TTC549 (cell line): ENCODE measurements at regions not wholly inside any gene's neighbourhood (a gene's known extent, or its start where the extent isn't known, plus 50 kb on each side); places are given as distances from the start of the nearest gene placed in this dataset.

Experiments
- FAIRE-seq: peaks from 2 replicates; lab custom pipeline; 2012; peaks lifted over from hg19 to GRCh38; lab: Jason Lieb, UNC

DNA sequence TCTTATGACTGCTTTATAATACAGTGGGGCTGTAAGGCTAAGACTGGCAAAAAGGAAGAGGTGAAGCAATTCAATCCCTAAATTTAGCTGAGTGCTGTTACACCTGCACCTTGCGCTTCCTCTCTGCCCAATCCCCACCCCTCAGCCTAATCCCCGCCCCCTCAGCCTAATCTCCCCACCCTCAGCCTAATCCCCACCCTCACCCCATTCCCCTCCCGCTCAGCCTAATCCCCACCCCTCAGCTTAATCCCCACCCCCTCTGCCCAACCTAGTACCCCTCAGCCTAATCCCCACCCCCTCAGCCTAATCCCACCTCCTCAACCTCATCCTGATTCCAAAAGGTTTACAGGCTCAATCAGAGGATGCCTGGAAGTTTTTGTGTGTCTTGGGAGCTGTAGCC, 155.5 kb downstream of the PMP22 start:
- no peak for FAIRE-seq

DNA sequence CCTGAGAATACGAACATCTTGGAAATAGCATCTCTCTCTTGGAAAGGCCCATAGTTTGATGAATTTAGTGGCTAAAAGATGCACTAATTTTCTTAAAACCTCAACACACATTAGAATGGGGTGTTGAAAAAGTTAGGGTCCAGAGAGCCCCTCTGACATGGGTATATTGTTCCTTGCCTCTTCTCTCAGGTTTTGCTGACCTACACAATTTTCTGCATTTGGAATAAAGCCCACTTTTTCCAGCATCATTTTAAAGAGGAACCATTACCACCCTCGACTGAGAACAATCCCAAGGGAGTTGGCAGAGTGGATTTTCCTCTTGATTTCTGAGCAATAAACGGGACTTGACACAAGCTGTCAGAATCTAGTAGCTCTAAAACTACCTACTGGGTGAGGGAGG, 156.1 kb downstream of the PMP22 start:
- FAIRE-seq = no peak

DNA sequence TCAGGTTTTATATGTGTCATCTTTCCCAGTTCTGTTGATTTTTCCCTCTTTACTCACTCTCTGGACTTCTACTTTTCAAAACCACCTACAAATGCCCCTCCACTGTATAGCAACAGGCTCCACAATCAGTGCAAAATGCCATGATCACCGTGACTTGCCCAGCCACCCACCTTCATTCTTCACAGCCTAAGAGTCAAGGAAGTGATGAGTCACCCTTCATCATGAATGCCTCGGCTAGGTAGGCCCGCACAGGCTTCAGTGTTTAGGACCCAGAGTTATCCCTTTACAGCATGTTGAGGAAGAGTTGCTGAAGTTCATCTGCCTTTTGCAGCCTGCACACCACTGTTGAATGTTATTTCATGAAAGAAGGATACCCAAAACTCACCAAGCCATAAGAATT, 158.6 kb downstream of the PMP22 start:
- FAIRE-seq = no peak

DNA sequence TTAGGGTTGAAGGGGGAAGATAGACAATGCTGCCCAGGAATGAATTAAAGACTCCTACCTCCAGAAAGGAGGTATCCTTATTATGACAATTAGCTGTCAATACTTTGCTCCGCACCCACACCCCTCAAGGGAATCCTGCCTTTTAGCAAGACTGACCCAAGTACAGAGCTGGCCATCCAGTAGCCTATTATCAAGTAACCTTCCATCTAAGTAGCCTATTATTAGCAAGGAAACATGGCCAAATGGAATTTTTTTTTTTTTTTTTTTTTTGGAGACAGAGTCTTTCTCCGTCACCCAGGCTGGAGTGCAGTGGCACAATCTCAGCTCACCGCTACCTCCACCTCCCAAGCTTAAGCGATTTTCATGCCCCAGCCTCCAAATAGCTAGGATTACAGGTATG, 161.3 kb downstream of the PMP22 start:
- FAIRE-seq = no peak

DNA sequence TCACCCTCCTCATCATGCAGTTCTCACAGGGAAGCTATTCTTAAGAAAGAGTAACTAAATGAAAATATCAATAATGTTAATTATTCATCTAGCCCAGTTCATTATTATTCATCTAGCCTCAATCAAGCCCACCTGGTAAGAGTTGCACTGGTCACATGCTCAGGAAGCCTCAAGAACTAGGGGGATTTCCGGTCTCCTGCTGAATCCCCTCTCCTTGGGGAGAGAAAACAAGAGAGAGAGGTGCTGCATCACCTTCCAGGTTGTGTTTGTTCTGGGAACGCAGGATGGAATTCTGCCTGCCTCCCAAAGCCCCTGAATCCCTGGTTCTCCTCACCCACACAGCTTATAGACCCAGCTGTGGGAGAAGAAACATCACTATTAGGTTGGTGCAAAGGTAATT, 164.0 kb downstream of the PMP22 start:
- no peak for FAIRE-seq

DNA sequence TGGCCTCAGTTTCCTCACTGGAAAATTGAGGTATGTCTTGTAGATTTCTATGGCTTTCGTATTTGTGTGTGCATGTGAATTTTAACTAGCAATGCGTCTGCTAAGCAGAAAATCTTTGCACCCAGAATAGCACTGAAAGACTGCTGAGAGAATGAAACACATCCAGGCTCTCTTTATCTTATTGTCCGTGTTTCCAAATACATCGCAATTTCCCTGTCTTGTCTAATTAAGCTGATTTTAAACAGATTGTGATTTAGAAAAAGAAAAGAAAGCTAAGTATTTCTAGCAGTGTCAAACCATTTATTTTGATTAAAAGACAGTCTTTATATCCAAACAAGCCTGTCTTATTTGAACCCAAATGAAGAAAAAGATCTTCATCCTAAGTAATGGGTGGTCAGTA, 168.6 kb downstream of the PMP22 start:
- no peak for FAIRE-seq

DNA sequence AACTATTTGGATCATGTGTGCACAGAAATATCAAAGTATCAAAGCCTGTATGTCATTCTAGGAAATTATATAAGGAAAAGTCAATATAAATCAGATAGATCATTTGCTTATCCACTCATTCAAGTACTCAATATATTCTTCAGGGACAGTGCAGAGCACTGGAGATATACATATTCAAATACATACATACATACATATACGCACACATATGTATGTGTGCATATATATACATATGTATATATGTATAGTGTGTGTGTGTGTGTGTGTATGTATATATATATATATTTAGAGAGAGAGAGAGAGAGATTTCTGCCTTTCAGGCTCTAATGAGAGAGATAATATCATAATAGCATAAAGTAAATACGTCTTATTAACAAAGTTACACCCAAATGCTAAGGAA, 169.2 kb downstream of the PMP22 start:
- no peak for FAIRE-seq

DNA sequence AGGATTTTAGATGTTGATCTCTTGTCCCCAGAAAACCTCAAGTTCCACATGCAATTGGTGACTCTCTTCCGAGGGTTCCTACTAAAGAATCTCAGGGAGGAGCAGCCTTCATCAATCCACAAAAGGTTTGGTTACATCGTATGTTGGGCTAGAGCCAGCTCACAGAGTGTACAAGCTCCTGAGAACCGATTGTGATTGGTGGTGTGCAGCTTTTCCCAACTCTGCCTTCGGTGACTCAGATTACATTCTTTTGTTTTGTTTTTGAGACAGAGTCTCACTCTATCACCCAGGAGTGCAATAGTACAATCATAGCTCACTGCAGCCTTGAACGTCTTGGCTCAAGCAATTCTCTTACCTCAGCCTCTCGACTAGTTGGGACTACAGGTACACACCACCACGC, 172.4 kb downstream of the PMP22 start:
- no peak for FAIRE-seq

DNA sequence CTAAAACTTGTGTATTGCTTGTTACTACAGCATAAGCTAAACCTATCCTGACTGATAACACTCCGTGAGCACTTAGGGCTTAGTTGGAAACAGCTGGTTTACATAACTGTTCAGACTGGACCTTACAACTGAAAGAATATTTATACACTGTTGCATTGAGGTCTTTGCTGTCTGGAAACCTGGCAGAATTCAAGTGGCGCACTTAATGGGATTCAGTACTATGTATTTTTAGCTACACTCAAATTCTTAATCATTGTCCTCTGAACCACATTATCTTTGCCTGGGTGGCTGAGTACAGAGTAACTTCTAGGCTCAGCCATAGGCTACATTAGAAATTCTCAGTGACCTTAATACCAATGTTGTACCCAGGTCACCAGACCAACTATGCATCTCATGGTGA, 172.9 kb downstream of the PMP22 start:
- FAIRE-seq = no peak

DNA sequence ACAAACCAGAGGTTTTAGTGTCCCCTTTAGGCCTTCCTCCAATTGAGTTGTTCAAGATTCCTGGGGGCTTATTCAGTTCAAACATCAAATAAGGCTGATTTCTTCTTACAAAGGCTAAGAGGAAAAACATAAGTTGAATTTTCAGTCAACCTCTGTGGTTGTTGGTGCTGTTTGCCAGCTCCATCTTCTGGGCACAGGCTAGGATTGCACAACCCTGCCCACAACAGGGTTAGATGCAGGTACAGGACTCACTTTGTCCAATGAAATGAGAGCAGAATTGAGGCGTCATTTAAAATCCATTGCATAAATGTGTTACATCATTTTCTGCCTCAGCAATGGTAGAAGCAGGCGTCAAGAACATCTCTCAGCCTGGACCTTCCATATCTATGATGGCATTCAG, 173.3 kb downstream of the PMP22 start:
- FAIRE-seq = no peak

DNA sequence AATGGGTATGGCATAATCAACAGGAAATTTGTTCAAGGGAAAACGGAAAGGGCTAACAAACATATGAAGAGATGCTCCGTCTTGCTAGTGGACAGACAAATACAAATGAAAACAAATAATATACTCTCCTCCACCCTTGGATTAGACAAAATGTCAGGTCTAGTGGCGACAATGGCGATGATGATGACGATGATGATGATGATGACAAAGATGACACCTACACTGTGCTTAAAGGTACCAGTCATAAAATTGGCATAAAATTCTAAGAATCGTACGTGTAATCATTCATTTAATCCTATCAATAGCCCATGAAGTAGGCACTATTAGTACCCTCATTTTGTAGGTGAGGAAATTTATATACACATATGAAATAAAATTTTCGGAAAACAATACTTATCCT, 174.6 kb downstream of the PMP22 start:
- FAIRE-seq = no peak

DNA sequence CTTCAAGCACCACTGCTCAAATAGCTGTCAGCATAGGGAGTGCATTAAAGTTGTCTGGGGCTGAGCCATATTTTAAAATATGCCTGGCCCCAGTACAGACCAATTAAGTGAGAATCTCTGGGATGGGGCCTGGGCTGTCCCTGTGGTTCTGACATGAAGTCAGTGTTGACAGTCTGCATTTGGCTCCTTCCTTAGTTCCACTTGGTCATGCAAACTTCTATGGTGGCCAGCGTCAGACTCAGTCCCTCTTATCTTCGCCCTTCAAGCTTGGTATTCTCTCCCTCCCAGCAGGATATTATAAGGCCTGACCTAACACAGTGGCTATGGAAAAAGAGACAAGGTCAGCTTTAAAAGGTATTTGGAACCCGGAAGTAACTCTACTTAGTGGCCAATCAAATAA, 177.2 kb downstream of the PMP22 start:
- no peak for FAIRE-seq

DNA sequence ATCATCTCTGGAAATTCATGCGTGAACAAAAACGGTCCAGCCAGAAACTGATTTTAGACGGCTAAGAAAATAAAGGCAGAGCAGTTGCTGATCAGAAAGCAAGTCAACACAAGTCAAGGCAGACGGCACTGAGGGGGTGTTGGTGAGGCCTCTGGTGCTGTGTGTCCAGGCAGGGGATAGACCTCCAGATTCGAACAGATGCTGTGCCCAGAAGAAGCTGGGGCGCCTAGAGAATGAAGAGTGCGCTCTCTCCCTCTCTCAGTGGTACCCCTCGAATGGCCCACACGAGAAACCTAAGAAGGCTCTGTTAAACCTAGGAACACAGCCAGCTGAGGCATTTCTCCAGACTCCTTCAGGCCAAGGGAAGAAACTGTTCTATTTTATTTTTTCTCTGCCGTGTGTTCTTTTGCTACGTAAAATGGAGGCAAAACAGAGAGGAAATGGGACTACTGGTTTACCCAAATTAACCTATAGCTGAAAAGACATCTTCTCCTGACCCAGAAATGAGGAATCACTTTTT, 178.3 kb downstream of the PMP22 start:
- FAIRE-seq = no peak

DNA sequence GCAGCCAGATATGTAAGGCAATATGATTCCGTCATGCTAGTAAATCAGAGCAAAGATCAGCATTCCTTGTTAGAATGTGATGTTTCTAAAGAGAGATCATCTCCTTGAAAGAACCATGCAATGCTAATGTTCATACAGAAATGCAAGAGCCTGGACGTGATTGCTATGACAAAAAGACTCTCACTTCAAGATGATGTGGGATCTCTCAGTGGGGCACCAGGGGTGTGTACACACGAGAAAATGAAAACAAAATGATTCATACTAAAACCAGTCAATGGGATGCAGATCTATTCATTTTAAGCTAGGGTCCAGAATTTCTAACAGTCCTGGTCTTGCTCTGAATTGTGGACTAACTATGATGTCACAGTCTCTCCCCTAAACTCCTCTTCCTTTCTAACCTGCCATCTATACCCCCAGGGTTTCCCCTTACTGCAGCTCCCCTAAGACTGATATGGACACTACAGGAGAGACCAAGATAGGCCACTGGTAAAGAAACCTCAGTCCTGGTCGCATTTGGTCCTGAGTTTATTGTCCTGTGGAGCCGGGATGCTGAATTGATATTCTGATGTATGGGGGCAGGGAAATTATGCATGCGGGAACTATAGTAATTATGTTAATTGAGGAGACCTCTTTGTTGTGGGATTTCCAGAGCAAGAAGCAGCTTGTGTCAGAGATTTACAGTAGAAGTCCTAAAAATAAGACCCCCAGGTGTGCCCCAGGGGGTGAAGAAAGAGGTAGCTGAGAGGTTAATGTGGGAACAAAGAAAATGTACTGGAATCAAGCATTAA, 179.0 kb downstream of the PMP22 start:
- no peak for FAIRE-seq

DNA sequence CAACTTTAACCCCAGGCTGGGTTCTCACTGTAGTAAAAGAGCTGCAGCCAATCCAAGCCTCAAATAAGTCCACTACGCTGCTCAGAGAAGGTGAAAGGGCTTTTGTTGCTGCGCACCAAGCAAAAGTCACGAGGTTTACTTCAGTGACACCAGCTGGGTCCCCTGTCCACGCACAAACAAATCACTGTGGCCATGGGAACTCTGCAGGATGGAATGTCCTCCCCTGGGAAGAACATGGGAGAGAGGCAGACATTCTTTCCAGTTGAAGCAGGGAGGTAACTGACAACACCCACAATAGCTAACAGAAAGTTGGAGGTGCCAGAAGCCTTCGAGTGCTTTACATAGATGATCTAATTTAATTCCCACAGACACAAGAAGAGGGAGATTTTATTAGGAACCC, 181.9 kb downstream of the PMP22 start:
- FAIRE-seq = no peak

DNA sequence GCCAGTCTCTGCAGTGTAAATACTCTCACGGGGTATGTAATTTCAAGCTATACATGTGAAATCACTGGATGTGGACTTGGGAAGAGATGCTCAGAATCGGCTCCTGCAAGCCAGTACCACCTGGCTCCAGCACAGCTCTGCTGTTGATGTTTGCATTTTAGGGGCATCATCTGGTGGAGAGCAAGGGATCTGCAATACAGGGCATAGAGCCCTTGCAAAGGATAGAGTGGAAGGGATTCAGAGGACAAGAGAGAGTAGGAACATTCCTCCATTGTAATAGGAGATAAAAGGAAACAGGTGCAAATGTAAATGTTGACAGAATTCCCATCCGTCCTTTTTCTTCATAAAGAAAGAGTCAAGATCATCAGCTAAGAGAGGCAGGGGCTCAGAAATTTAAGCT, 184.1 kb downstream of the PMP22 start:
- no peak for FAIRE-seq

DNA sequence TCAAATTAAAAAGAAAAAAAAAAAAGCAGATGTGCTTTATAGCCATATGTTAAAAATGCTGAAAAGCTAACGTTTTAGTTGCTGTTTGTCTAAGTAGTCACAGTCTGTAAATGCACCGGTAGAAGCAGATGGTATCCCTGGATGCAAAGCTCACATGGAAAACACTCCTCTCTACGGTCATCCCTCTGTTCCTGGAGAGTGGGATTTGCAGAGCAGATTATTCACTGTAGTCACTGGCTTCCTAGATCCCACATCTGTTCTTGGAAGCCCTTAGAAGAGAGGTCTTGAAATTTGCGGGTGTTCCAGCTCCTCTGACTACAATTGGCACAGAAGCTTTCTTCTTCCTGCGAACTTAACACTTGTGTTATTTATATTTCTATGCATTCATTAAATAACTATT, 186.6 kb downstream of the PMP22 start:
- FAIRE-seq = no peak

DNA sequence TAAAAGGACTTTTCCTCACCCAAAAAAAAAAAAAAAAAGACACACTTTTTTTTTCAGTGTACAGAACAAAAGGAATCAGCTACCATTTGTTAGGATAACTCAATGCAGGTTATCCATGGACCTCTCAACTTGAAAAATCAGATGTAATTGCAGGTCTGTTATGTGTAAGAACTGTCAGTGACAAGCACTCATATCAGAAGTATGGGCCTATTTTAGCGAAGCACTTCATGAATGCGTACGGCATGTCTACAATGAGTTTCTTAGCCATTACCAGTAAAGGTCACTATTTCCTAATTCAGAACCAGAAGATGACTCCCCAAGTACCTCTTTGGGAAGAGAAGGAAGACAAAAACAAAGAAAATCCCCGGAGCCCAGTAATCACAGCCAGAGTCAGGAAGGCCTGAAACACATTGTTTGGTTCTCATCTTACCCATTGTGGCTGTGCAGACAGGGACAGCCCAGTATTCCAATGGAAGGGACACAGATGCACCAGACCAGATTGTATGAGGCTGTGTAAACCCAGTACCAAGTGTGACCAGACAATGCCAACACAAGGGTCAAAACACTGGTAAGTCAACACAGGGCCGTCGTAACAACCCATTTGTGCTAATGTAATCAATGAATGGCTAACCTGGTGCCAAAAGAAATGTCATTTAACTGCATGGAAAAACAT, 188.0 kb downstream of the PMP22 start:
- FAIRE-seq = no peak

DNA sequence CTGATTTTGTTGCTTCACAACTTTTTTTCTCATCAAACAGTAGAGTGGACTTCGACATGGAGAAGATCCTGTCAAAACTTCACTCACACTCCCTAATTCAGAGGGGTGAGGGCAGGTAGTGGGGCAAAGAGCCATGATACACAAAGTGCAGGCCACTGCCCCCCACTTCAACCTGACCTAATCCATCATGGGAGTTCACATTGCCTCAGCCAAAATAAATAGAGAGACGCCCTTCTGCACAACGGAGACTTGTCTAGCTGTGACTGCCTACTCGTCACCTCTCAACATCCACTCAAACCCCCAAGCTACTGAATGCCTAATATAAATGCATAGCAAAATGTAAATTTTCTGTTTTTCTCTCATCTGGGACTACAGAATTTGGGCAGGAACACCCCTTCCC, 213.2 kb downstream of the PMP22 start:
- no peak for FAIRE-seq

DNA sequence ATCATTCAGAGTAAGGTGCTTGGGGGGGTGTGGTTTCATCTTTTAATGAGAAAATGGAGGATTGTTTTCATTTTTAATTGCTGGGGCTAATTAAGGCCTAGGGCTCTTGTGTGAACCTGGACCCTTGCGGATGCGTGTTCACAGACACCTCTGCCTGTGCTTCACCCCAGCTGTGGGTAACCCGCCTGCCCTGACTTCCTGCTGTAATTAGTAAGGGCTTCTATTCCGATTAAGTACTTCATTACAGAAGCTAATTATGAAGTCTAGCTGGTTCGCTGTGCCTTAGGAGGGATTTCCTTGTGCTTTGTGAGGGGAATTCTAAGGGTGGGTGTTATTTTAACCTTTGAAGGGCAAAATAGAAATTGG, 215.3 kb downstream of the PMP22 start:
- no peak for FAIRE-seq

DNA sequence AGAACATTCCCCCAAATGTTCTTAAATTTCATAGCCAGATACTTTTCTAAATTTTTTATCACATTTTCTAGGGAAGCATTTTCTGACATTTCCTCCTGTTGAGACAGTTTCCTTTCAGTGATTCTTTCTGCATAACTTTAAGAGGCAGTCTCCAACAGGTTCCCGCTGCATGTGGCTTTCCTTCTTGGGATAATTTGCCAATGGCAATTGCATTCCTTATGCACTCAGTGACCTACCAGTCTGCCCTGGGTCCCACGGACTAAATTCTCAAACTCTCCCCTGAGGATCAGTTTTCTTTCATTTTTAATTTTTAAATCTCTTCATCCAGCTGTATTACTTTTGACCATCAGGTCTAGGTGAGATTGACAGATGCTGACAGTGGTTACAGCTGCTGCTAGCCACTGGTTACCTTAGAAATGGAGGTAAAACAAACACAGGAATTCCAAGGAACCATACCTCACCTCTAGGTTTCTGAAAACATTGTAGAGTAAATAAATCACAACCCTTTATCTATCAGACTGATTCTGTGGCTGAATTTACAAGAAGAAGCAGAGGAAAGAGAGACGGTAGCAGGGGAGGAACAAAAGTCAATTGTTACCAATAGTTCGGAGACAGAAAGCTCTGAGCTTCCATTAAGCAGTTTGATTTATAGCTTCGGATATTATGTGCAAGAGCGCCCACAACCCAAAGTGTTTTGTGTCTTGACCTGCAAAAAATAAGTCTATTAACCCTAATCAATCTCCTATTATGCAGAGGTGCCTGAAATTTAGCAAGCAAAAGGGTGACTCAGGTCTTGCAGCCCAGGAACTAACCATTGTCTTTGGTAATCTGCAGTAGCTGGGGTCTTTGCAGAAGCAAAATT, 216.0 kb downstream of the PMP22 start:
- FAIRE-seq = no peak

DNA sequence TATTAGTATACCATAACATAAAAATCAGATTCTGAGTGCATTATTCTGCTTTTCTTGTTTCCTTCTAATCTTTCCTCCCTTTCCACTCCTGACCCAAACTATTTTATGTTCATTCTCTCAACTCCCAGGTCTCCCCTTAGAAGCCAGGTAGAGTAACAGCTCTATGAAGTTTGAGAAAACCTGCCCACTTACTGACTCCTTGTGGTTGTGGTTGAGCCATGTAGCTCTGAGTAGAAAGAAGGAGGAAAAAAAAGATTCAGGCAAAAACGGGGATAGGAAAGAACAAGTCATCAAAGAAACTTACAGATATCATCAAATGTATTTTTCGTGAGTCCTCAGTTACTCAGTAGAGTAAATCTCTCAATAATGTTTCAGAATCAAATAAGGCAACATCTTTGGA, 216.7 kb downstream of the PMP22 start:
- FAIRE-seq = no peak

DNA sequence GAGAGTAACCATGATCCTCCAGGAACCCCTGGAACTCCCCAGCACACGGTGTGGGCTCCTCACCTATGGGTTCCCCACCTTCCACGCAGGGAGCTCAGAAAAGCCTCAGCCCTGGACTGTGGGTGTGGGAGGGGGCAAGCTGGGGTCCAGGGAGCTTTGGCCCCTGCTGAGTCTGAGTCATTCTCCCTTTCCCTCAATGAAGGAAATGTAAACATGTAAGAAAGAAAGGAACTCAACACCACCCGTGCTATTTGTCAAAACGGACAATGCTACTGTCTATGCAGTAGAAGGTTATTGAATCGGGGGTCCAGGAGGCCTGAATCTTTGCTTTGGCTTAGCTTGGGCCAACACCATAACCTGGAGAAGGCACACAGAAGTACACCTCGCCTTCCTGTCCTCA, 222.8 kb downstream of the PMP22 start:
- FAIRE-seq = no peak
